GM20000 (cell line): ENCODE measurements at regions not wholly inside any gene's neighbourhood (a gene's known extent, or its start where the extent isn't known, plus 50 kb on each side); places are given as distances from the start of the nearest gene placed in this dataset.
A peak's percentile ranks its signal among the peaks of the same experiment; 100 is the strongest.
"Not testable (repeated sequence)": the region's sequence is repeated elsewhere in the genome, so short reads cannot be mapped to it uniquely, and the experiment has no call there.

Experiments
- DNase-seq: peaks from one replicate; pipeline ENCODE4 v3.0.0; 2012; ENCODE audit warnings: low spot score
- CTCF ChIP-seq: IDR thresholded peaks from 2 replicates; pipeline ENCODE4 v1.5.1; 2012; ENCODE audit warnings: mild to moderate bottlenecking, control low read depth; ENCODE audit errors: extremely low read depth, missing control alignments

- no peak for TF ChIP-seq CTCF
- no peak for DNase-seq
Measured at GRCh38 chr2:88874063-88874657, 182.7 kb downstream of the RPIA start.

- TF ChIP-seq CTCF, result no peak
- DNase-seq, result no peak
Measured at GRCh38 chr2:88875736-88876135, 184.3 kb downstream of the RPIA start.

GRCh38 chr2:88880441-88880953 is 189.0 kb downstream of the RPIA start:
- TF ChIP-seq CTCF, result peak; percentile 21
- DNase-seq, result no peak

GRCh38 chr2:88885275-88885674 is 193.8 kb downstream of the RPIA start:
- DNase-seq, result no peak
- no peak for TF ChIP-seq CTCF

- TF ChIP-seq CTCF, result no peak
- DNase-seq, result no peak
Measured at GRCh38 chr2:88885679-88886416, 194.4 kb downstream of the RPIA start.

GRCh38 chr2:88887466-88887865 is 196.0 kb downstream of the RPIA start:
- DNase-seq, result not testable (repeated sequence)

- no peak for DNase-seq
- TF ChIP-seq CTCF, result no peak
Measured at GRCh38 chr2:88892207-88892606, 200.7 kb downstream of the RPIA start.
